A673 (cell line): ENCODE measurements at regions not wholly inside any gene's neighbourhood (a gene's known extent, or its start where the extent isn't known, plus 50 kb on each side); places are given as distances from the start of the nearest gene placed in this dataset.

Experiments used
- EZH2 ChIP-seq: fragments of 200-600 bp; sonication (generic); IDR thresholded peaks from 2 replicates; pipeline ENCODE4 v1.6.1; 2017; ENCODE audit warnings: borderline replicate concordance, low read depth, mild to moderate bottlenecking, mixed read lengths, antibody characterized with exemption, low read length; ENCODE audit not compliant: poor library complexity, severe bottlenecking
- TF ChIP-seq, protein P1 (sequence below): fragments of 300-800, 200-600 bp; sonication (generic); conservative IDR thresholded peaks from 2 replicates; pipeline ENCODE4 v1.5.1; 2017; ENCODE audit warnings: low read depth, mild to moderate bottlenecking, antibody characterized with exemption, low read length, moderate library complexity, mixed read lengths

GRCh38 chr5:2669913-2670312, 81.6 kb downstream of the IRX2 start:
- TF ChIP-seq, protein P1, sequence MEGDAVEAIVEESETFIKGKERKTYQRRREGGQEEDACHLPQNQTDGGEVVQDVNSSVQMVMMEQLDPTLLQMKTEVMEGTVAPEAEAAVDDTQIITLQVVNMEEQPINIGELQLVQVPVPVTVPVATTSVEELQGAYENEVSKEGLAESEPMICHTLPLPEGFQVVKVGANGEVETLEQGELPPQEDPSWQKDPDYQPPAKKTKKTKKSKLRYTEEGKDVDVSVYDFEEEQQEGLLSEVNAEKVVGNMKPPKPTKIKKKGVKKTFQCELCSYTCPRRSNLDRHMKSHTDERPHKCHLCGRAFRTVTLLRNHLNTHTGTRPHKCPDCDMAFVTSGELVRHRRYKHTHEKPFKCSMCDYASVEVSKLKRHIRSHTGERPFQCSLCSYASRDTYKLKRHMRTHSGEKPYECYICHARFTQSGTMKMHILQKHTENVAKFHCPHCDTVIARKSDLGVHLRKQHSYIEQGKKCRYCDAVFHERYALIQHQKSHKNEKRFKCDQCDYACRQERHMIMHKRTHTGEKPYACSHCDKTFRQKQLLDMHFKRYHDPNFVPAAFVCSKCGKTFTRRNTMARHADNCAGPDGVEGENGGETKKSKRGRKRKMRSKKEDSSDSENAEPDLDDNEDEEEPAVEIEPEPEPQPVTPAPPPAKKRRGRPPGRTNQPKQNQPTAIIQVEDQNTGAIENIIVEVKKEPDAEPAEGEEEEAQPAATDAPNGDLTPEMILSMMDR = no peak
- TF ChIP-seq EZH2 = no peak
